Psoas muscle (tissue), 7 donors: ENCODE measurements at regions not wholly inside any gene's neighbourhood (a gene's known extent, or its start where the extent isn't known, plus 50 kb on each side); places are given as distances from the start of the nearest gene placed in this dataset.

Experiments
- ATAC-seq, 4 donors: fragments of 200-7000 bp; cut with Tn5 transposase; one replicate each; pipeline ENCODE4 v1.9.1; 2020; ENCODE audit warnings: moderate library complexity in 3 of 4, mild to moderate bottlenecking in 2 of 4
- DNase-seq, 2 donors: peaks; one replicate each; pipeline ENCODE4 v3.0.0-alpha.2; 2020
- H3K27ac ChIP-seq: fragments of 200-600 bp; one replicate; pipeline ENCODE4 v1.8.0; 2022
- H3K27me3 ChIP-seq, 3 donors: fragments of 200-600 bp in 1 of 3; one replicate each; pipeline versions ENCODE4 v1.6.1 to v1.8.0; 2013 to 2022; ENCODE audit warnings: low read length in 2 of 3, mild to moderate bottlenecking in 2 of 3, moderate library complexity in 1 of 3; ENCODE audit not compliant: insufficient read depth in 3 of 3
- H3K36me3 ChIP-seq, 2 donors: fragments of 200-600 bp in 1 of 2; one replicate each; pipeline versions ENCODE4 v1.6.1 to v1.8.0; 2013 to 2022; ENCODE audit warnings: low read depth in 1 of 2, mild to moderate bottlenecking in 1 of 2, moderate library complexity in 1 of 2; ENCODE audit not compliant: insufficient read depth in 1 of 2
- H3K4me1 ChIP-seq: fragments of 200-600 bp; one replicate; pipeline ENCODE4 v1.8.0; 2022
- H3K4me3 ChIP-seq: fragments of 200-600 bp; one replicate; pipeline ENCODE4 v1.8.0; 2022; ENCODE audit warnings: mild to moderate bottlenecking
- H3K9me3 ChIP-seq: fragments of 200-600 bp; one replicate; pipeline ENCODE4 v1.8.0; 2022
- CTCF ChIP-seq: fragments of 200-600 bp; IDR thresholded peaks from one replicate; pipeline ENCODE4 v1.8.0; 2022; ENCODE audit warnings: antibody characterized with exemption
- WGBS, 3 donors: extraction: QIAGEN DNeasy Blood & Tissue Kit; methylation state at CpG; one replicate each; pipeline versions ENCODE4 v1.1.6 to v1.1.7; 2013; 5-methylcytosine and 5-hydroxymethylcytosine counted together
- intact Hi-C, 2 donors: fragments of 100-400 bp; cut with DNase I; formaldehyde crosslinking; loops; one replicate each; pipeline versions ENCODE4 v1.11.0 to v1.14.2; 2022
- donor health status: healthy with polysubstance abuse.
- donor health status: DM: no; HTN: no; CAD: no; lungs with moderate emphysema.
- donor health status: Bipolar disorder and iron deficiency.
- donor health status: healthy.
- donor health status: DM: yes; HTN: yes; CAD: no.
- donor health status: DM: no; HTN: no; CAD: no.
- donor health status: DM: yes; HTN: yes; CAD: no.

DNA sequence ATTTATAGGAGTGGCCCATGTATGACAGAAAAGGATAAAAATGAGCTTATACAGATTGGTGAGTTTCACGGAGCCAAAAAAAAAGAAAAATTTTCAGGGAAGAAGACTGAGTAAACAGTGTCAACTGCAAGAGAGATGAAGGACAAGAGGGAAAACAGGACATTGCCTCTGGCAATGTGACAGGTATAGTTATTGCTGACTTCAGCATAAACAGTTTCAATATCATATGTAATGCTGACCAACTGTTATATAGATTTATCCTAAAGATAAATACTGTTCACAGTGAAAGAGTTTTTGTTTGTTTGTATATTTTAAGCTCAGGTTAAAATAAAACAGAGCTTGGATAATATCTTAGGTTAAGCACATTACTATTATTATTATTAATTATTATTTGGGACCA, 98.0 kb upstream of the FSIP2 start:
- ATAC-seq, result no peak
- Histone ChIP-seq H3K4me3 (no peak overlapping the region), H3K27ac (no peak overlapping the region), H3K36me3 (no peaks in the 10 kb centered on the region), H3K4me1 (no peaks in the 10 kb centered on the region), H3K9me3 (no peaks in the 10 kb centered on the region), H3K27me3 (no peaks in the 10 kb centered on the region)
- WGBS, 3 donors, result 81 to 90% (median 84%) methylated on average over 1 of the region's 1 CpG
- intact Hi-C loops, result no loop called here
- DNase-seq, result no peak
- no peak for TF ChIP-seq CTCF

GRCh38 chr2:185643434-185643833, 95.2 kb upstream of the FSIP2 start:
- H3K27me3 ChIP-seq, result no peaks in the 10 kb centered on the region
- H3K4me3 ChIP-seq, result no peak overlapping the region
- no peaks in the 10 kb centered on the region for H3K9me3 ChIP-seq
- intact Hi-C loops, result no loop called here
- no peak overlapping the region for H3K27ac ChIP-seq
- no peaks in the 10 kb centered on the region for H3K4me1 ChIP-seq
- DNase-seq, result no peak
- no peak for TF ChIP-seq CTCF
- H3K36me3 ChIP-seq, result no peaks in the 10 kb centered on the region
- no peak for ATAC-seq
- WGBS, 3 donors, result 61 to 63% (median 62%) methylated on average over 1 of the region's 1 CpG

- H3K9me3 ChIP-seq, result no peaks in the 10 kb centered on the region
- ATAC-seq (no peak), DNase-seq (no peak)
- H3K4me3 ChIP-seq, result no peak overlapping the region
- no peak overlapping the region for H3K27ac ChIP-seq
- intact Hi-C loops, result no loop called here
- H3K4me1 ChIP-seq, result no peaks in the 10 kb centered on the region
- H3K36me3 ChIP-seq, result no peaks in the 10 kb centered on the region
- 17 to 35% (median 19%) methylated on average over 3 of the region's 3 CpGs for WGBS, 3 donors
- no peaks in the 10 kb centered on the region for H3K27me3 ChIP-seq
- TF ChIP-seq CTCF, result no peak
These were observed 93.8 kb upstream of the FSIP2 start for GRCh38 chr2:185644828-185645227.

DNA sequence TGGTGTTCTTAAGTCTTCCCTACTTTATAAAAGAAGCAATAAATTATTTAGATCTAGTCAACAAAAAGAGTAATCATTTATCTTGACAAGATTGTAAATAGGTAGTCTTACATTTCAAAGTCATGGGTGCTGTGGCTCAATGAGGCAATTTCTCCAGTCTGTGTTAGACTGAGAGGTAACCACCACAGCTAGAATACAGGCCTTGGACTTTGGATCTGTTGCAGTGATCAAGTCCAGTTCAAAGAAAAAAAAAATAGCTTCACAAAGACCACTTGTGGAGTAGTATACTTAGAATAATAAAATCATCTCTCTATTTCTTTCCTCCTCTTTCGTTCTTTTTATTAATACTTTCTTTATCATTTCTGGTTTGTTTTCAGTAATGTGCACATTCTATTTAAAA, 93.1 kb upstream of the FSIP2 start:
- no peaks in the 10 kb centered on the region for H3K4me1 ChIP-seq
- H3K27ac ChIP-seq, result no peak overlapping the region
- WGBS, 3 donors, result 82 to 85% (median 82%) methylated on average over 1 of the region's 1 CpG
- no peaks in the 10 kb centered on the region for H3K36me3 ChIP-seq
- no peaks in the 10 kb centered on the region for H3K9me3 ChIP-seq
- no peaks in the 10 kb centered on the region for H3K27me3 ChIP-seq
- H3K4me3 ChIP-seq, result no peak overlapping the region
- DNase-seq (no peak), ATAC-seq (no peak)
- TF ChIP-seq CTCF, result no peak
- intact Hi-C loops, result no loop called here

DNA sequence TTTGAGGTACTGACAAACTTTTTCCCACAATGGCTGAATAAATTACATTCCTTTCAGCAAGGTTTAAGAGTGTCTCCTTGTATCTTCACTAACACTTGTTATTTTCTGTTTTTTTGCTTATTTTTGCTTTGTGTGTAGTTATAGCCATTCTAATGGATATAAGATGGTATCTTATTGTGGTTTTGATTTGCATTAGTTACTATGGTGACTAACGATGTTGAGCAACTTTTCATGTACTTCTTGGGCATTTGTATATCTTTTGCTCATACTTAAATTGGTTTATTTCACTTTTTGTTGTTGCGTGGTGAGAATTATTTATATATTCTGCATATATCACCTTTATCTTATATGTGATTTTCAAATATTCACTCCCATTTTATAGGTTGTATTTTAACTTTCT, 79.9 kb upstream of the FSIP2 start:
- Histone ChIP-seq H3K27ac (no peak overlapping the region), H3K4me1 (no peaks in the 10 kb centered on the region), H3K4me3 (no peak overlapping the region), H3K27me3 (no peaks in the 10 kb centered on the region), H3K9me3 (no peaks in the 10 kb centered on the region), H3K36me3 (no peaks in the 10 kb centered on the region)
- no peak for TF ChIP-seq CTCF
- ATAC-seq, result no peak
- 85 to 93% (median 90%) methylated on average over 2 of the region's 2 CpGs for WGBS, 3 donors
- no peak for DNase-seq
- intact Hi-C loops, result no loop called here
